ENCODE measurements at regions not wholly inside any gene's neighbourhood (a gene's known extent, or its start where the extent isn't known, plus 50 kb on each side); places are given as distances from the start of the nearest gene placed in this dataset.

- TF ChIP-seq EZH2 (optimal IDR thresholded peaks at IDR 0.05; ENCODE audit: low read depth, low read length) (no peak), EZH2phosphoT487 (IDR thresholded peaks at IDR 0.05; ENCODE audit: low read length) (no peak), CTCF (IDR thresholded peaks at IDR 0.05; ENCODE audit: low read length) (no peak)
Observed at GRCh38 chr15:94793641-94794040, 562.3 kb downstream of the MCTP2 start.

All from MM.1S (cell line).